ENCODE measurements at regions not wholly inside any gene's neighbourhood (a gene's known extent, or its start where the extent isn't known, plus 50 kb on each side); places are given as distances from the start of the nearest gene placed in this dataset.

DNA sequence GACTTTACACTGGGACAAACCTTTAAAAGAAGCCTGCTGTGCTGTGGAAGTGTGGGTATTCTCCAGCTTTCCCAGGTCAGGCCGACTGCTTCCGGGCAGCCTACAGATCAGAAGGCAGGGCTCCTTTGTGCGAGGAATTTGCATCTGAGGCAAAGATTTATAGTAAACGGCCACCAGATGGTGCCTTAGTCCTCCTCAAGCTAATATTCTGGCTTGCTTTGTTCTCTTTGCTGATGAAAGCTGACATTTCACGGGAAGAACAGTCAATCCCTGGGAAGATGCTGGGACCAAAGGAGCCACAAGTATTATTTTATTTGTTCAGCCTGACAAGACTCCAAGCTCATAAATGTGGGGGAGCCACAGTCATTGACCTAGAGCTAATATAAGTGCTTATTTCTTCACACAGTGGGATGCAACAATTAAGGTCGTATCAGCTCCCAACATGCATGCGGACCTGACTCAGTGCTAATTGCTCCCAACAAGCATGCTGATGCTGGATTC lies 120.7 kb upstream of the TRIM2 start:
- peak; percentile 64 for DNase-seq
- H3K36me3 Mint-ChIP-seq: no peaks in the 10 kb centered on the region
- peaks cover 57% of the 10 kb centered on the region for H3K4me1 Mint-ChIP-seq
- no peaks in the 10 kb centered on the region for H3K9me3 Mint-ChIP-seq
- no peak overlapping the region for H3K4me3 Mint-ChIP-seq
- H3K27ac Mint-ChIP-seq: peak overlapping the region; percentile 50
- H3K27me3 Mint-ChIP-seq: peaks cover 57% of the 10 kb centered on the region
- CTCF ChIA-PET: interaction anchor here (0.7 to 8.1 kb wide), 29 partner anchors 9 to 698 kb away, joined by 3 to 239 read pairs (median 5); partner anchors contain the start of gene TIGD4

- Mint-ChIP-seq H3K27me3 (peaks cover 48% of the 10 kb centered on the region), H3K36me3 (no peaks in the 10 kb centered on the region), H3K4me1 (peaks cover 57% of the 10 kb centered on the region), H3K9me3 (no peaks in the 10 kb centered on the region), H3K27ac (no peak overlapping the region), H3K4me3 (no peak overlapping the region)
- CTCF ChIA-PET: interaction anchor here (0.6 to 8.1 kb wide), 26 partner anchors 9 to 559 kb away, joined by 3 to 239 read pairs (median 8); partner anchors contain the start of gene TIGD4
- no peak for DNase-seq
These were observed 119.8 kb upstream of the TRIM2 start for GRCh38 chr4:153084224-153084979.

- Mint-ChIP-seq H3K36me3 (no peaks in the 10 kb centered on the region), H3K4me3 (no peak overlapping the region), H3K27me3 (peaks cover 41% of the 10 kb centered on the region), H3K9me3 (no peaks in the 10 kb centered on the region), H3K4me1 (peaks cover 50% of the 10 kb centered on the region), H3K27ac (peak overlapping the region; percentile 40)
- CTCF ChIA-PET: interaction anchor here (0.6 to 8.1 kb wide), 21 partner anchors 9 to 439 kb away, joined by 3 to 239 read pairs (median 5); partner anchors contain the start of genes ARFIP1 and TIGD4
- DNase-seq: peak; percentile 83
These were observed 119.1 kb upstream of the TRIM2 start for GRCh38 chr4:153084980-153085630.

DNA sequence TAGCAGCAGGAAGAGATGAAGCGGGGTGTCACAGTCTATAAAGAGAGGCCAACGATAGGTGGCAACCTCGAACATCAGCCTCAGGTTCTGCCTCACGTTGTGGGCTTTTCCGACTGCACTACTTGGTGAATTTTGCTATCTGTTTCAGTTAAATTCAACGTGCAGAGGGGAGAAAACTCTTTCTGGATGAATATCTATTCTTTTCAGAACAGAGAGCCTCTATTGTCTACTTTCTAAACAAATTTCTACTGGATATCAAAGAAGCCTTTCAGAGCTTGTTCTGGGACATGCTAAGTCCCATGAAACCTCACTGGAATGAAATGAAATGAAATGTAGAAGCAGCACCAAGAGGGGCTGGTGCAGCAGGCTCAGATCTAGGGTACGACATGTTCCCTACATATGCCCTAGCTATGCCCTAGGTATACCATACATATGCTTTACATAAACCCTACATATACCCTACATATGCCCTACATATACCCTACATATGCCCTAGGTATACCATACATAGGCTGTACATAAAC lies 116.5 kb upstream of the TRIM2 start:
- Mint-ChIP-seq H3K4me3 (no peak overlapping the region), H3K36me3 (no peaks in the 10 kb centered on the region), H3K27me3 (peaks cover 25% of the 10 kb centered on the region), H3K27ac (no peak overlapping the region), H3K4me1 (peaks cover 31% of the 10 kb centered on the region), H3K9me3 (no peaks in the 10 kb centered on the region)
- no peak for DNase-seq
- CTCF ChIA-PET: interaction anchor here (0.7 to 3.0 kb wide), 3 partner anchors 10 to 81 kb away, joined by 3 to 14 read pairs (median 4); no protein-coding TSS in a partner anchor

GRCh38 chr4:153089742-153090141 lies 114.5 kb upstream of the TRIM2 start:
- Mint-ChIP-seq H3K27me3 (peaks cover 23% of the 10 kb centered on the region), H3K4me3 (no peak overlapping the region), H3K4me1 (peaks cover 16% of the 10 kb centered on the region), H3K36me3 (no peaks in the 10 kb centered on the region), H3K9me3 (no peaks in the 10 kb centered on the region), H3K27ac (no peak overlapping the region)
- DNase-seq: no peak
- CTCF ChIA-PET: interaction anchor here (1.1 to 3.0 kb wide), 4 partner anchors 10 to 243 kb away, joined by 3 to 14 read pairs (median 4); no protein-coding TSS in a partner anchor

DNA sequence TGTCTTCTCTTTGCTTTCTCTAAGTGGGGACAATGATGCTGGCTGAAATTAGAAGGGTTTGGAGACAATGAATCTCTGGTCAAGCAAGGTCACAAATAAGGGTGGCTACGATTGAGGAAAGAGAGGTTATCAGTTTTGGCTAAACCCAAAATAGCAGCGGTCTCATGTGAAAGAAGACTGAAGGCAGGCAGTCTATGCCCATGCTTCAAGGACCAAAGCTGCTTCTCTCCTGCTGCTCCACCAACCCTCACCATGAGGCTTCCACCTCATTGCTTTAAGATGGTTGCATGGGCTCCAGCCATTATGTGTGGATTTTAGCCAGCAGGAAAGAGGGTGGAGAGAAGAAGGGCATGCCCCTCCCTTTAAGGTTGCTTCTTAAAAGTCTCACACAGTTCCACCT lies 114.1 kb upstream of the TRIM2 start:
- H3K27ac Mint-ChIP-seq: no peak overlapping the region
- CTCF ChIA-PET: interaction anchor here (2.2 kb wide), 1 partner anchor 37 kb away, joined by 10 read pairs; no protein-coding TSS in a partner anchor
- peaks cover 14% of the 10 kb centered on the region for H3K4me1 Mint-ChIP-seq
- no peaks in the 10 kb centered on the region for H3K36me3 Mint-ChIP-seq
- no peak for DNase-seq
- H3K9me3 Mint-ChIP-seq: no peaks in the 10 kb centered on the region
- H3K27me3 Mint-ChIP-seq: peaks cover 18% of the 10 kb centered on the region
- H3K4me3 Mint-ChIP-seq: no peak overlapping the region

DNA sequence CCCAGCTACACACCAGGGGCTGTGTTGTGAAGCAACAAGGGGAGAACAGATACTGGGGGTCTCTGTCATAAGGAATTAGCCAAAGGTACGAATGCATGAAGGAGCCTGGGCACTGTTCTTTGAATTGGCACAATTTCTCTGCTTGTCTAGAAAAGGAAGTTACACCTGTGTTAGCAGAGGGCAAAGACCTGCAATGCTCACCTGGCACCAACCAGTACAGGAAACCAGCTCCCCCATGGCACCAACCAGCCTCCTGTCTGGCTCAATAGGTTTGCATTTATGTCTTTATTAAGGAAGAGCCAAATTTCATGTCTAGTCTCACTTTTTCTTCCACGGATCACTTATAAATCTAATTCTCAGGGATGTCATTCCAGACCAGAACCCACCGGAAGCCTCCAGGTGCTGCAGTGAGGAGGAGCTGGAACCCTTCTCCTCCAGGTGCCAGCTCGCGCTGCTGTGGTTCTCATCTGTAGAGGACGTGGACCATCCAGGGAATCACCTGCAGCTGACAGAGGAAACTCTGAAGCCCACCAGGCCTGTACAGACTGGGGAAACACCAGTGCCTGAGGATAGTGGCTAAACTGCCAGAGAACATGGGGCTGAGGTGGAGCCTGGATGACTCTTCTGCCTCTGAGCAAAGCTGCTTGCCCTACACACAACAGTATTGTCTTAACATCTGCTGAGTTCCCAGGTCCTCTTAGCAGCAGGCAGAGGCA lies 113.4 kb upstream of the TRIM2 start:
- Mint-ChIP-seq H3K36me3 (no peaks in the 10 kb centered on the region), H3K27ac (no peak overlapping the region), H3K4me1 (peaks cover 8% of the 10 kb centered on the region), H3K4me3 (no peak overlapping the region), H3K27me3 (peaks cover 14% of the 10 kb centered on the region), H3K9me3 (no peaks in the 10 kb centered on the region)
- CTCF ChIA-PET: interaction anchor here (2.2 kb wide), 1 partner anchor 36 kb away, joined by 10 read pairs; no protein-coding TSS in a partner anchor
- DNase-seq: no peak

- peaks cover 8% of the 10 kb centered on the region for H3K27me3 Mint-ChIP-seq
- no peak overlapping the region for H3K27ac Mint-ChIP-seq
- H3K9me3 Mint-ChIP-seq: no peaks in the 10 kb centered on the region
- DNase-seq: no peak
- peaks cover 7% of the 10 kb centered on the region for H3K4me1 Mint-ChIP-seq
- H3K4me3 Mint-ChIP-seq: no peak overlapping the region
- CTCF ChIA-PET: interaction anchor here (1.6 to 2.1 kb wide), 2 partner anchors 8 to 10 kb away, joined by 8 to 9 read pairs; no protein-coding TSS in a partner anchor
- no peaks in the 10 kb centered on the region for H3K36me3 Mint-ChIP-seq
These were observed 110.8 kb upstream of the TRIM2 start for GRCh38 chr4:153093396-153093795.

GRCh38 chr4:153093802-153094201 lies 110.4 kb upstream of the TRIM2 start:
- H3K9me3 Mint-ChIP-seq: no peaks in the 10 kb centered on the region
- no peak overlapping the region for H3K4me3 Mint-ChIP-seq
- CTCF ChIA-PET: interaction anchor here (1.0 to 2.1 kb wide), 3 partner anchors 9 to 14 kb away, joined by 3 to 9 read pairs (median 8); no protein-coding TSS in a partner anchor
- H3K27ac Mint-ChIP-seq: no peak overlapping the region
- H3K36me3 Mint-ChIP-seq: no peaks in the 10 kb centered on the region
- peaks cover 7% of the 10 kb centered on the region for H3K4me1 Mint-ChIP-seq
- DNase-seq: no peak
- peaks cover 8% of the 10 kb centered on the region for H3K27me3 Mint-ChIP-seq

DNA sequence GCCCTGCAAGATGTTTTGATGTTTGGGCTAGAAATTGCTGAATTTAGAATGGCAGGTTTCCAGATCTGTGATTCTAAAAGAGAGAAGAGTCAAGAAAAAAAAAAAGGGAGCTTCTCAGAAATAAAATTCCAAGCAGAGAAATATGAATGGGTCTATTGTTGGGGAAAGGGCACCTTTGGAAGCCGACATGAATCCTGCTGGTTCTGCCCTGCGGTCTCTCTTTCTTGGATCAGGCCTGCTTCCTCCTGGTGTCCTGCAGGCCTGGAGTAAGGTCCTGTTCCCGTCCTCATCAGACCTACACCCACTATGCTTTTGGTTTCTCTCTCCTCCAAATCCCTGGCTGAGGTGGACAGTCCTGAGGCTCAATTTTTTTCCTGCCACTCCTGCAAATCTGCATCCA lies 109.8 kb upstream of the TRIM2 start:
- H3K36me3 Mint-ChIP-seq: no peaks in the 10 kb centered on the region
- CTCF ChIA-PET: interaction anchor here (1.0 to 2.1 kb wide), 3 partner anchors 9 to 14 kb away, joined by 3 to 9 read pairs (median 6); no protein-coding TSS in a partner anchor
- H3K9me3 Mint-ChIP-seq: no peaks in the 10 kb centered on the region
- no peak for DNase-seq
- no peak overlapping the region for H3K4me3 Mint-ChIP-seq
- H3K27me3 Mint-ChIP-seq: peaks cover 10% of the 10 kb centered on the region
- peaks cover 7% of the 10 kb centered on the region for H3K4me1 Mint-ChIP-seq
- H3K27ac Mint-ChIP-seq: no peak overlapping the region

GRCh38 chr4:153095448-153096204 lies 108.6 kb upstream of the TRIM2 start:
- Mint-ChIP-seq H3K4me1 (peaks cover 5% of the 10 kb centered on the region), H3K27me3 (peaks cover 22% of the 10 kb centered on the region), H3K27ac (no peak overlapping the region), H3K9me3 (no peaks in the 10 kb centered on the region), H3K4me3 (no peak overlapping the region), H3K36me3 (peaks cover 4% of the 10 kb centered on the region)
- CTCF ChIA-PET: interaction anchor here (0.9 to 2.4 kb wide), 4 partner anchors 10 to 32 kb away, joined by 4 to 10 read pairs (median 7); no protein-coding TSS in a partner anchor
- no peak for DNase-seq

GRCh38 chr4:153096344-153096743 lies 107.9 kb upstream of the TRIM2 start:
- H3K9me3 Mint-ChIP-seq: no peaks in the 10 kb centered on the region
- no peak overlapping the region for H3K4me3 Mint-ChIP-seq
- peaks cover 4% of the 10 kb centered on the region for H3K36me3 Mint-ChIP-seq
- peaks cover 29% of the 10 kb centered on the region for H3K27me3 Mint-ChIP-seq
- no peak overlapping the region for H3K27ac Mint-ChIP-seq
- no peak for DNase-seq
- CTCF ChIA-PET: interaction anchor here (0.9 to 2.4 kb wide), 4 partner anchors 10 to 32 kb away, joined by 4 to 10 read pairs (median 7); no protein-coding TSS in a partner anchor
- no peaks in the 10 kb centered on the region for H3K4me1 Mint-ChIP-seq

DNA sequence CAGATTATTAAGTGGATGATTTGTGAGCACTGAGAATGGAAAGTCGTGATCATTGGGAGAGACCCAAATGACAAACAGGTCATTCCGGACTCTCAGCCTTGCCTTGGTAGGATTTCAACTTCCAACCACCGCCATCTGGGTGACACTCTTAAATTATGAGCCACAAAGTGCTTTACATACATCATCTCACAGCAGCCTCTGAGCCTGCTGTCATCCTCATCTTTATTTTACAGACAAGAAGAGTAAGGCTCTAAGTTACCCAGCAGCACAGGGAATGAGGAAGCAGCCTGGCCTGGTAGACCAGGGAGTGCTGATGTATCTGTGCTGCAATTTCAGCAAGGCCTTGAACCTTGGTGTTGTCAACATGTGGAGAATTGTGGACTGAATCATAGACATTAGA lies 105.8 kb upstream of the TRIM2 start:
- Mint-ChIP-seq H3K4me3 (no peak overlapping the region), H3K36me3 (peaks cover 4% of the 10 kb centered on the region), H3K9me3 (no peaks in the 10 kb centered on the region), H3K27me3 (peaks cover 40% of the 10 kb centered on the region), H3K27ac (no peak overlapping the region), H3K4me1 (no peaks in the 10 kb centered on the region)
- CTCF ChIA-PET: interaction anchor here (0.7 to 1.8 kb wide), 3 partner anchors 11 to 34 kb away, joined by 3 to 17 read pairs (median 4); no protein-coding TSS in a partner anchor
- DNase-seq: no peak
